SK-N-SH (cell line): ENCODE measurements at regions not wholly inside any gene's neighbourhood (a gene's known extent, or its start where the extent isn't known, plus 50 kb on each side); places are given as distances from the start of the nearest gene placed in this dataset.

Experiments
- CTCF ChIA-PET: fragments of 300-600, 350-600 bp; formaldehyde crosslinking; extraction: SDS; loops from one replicate; lab custom pipeline; 2021; lab: Yijun Ruan, JAX
- POLR2A ChIA-PET: fragments of 350-600 bp; sonication (Branson Sonifier 250); formaldehyde crosslinking; extraction: SDS; loops from one replicate; lab custom pipeline; 2020; ENCODE audit warnings: antibody characterized with exemption, inconsistent platforms; lab: Yijun Ruan, JAX
- DNase-seq: peaks from one replicate; pipeline ENCODE4 v3.0.0; 2012
- H2AFZ ChIP-seq: fragments of 200-600 bp; sonication (generic); 2 replicates; pipeline ENCODE4 v1.8.1; 2016; ENCODE audit warnings: antibody characterized with exemption, mild to moderate bottlenecking, low read depth
- H3F3A ChIP-seq: fragments of 200-600 bp; sonication (generic); replicated peaks from 2 replicates; pipeline ENCODE3; 2016; ENCODE audit warnings: antibody characterized with exemption, mild to moderate bottlenecking; ENCODE audit not compliant: insufficient read depth
- H3K27ac ChIP-seq, 2 experiments: fragments of 200-500 bp in 1 of 2; fragments of 200-600 bp in 1 of 2; sonication (Bioruptor generic) in 1 of 2; sonication (generic), shearing (Covaris generic) in 1 of 2; 2 replicates each; pipeline versions ENCODE4 v1.5.1 to v1.6.1; 2014 to 2016; ENCODE audit warnings: low read depth in 2 of 2, inconsistent platforms in 1 of 2, low read length in 1 of 2, mild to moderate bottlenecking in 1 of 2, mixed read lengths in 1 of 2
- H3K27me3 ChIP-seq: fragments of 200-600 bp; sonication (generic), shearing (Covaris generic); 2 replicates; pipeline ENCODE4 v1.6.1; 2016; ENCODE audit warnings: mixed run types; ENCODE audit not compliant: insufficient read depth
- H3K36me3 ChIP-seq, 2 experiments: fragments of 200-500 bp in 1 of 2; fragments of 200-600 bp in 1 of 2; sonication (Bioruptor generic) in 1 of 2; sonication (generic) in 1 of 2; replicated peaks in 1 of 2; 2 replicates each; pipeline versions ENCODE3 to v1.5.1; 2014 to 2016; ENCODE audit warnings: low read length in 1 of 2, mild to moderate bottlenecking in 1 of 2; ENCODE audit not compliant: insufficient read depth in 2 of 2, control insufficient read depth in 1 of 2
- H3K4me1 ChIP-seq, 2 experiments: fragments of 200-500 bp in 1 of 2; fragments of 200-600 bp in 1 of 2; sonication (Bioruptor generic) in 1 of 2; sonication (generic), shearing (Covaris generic) in 1 of 2; 2 replicates each; pipeline versions ENCODE4 v1.5.1 to v1.6.1; 2014 to 2016; ENCODE audit warnings: low read depth in 1 of 2, low read length in 1 of 2, mixed run types in 1 of 2; ENCODE audit not compliant: insufficient read depth in 2 of 2, control insufficient read depth in 1 of 2
- H3K4me2 ChIP-seq: fragments of 200-600 bp; sonication (generic), shearing (Covaris generic); 2 replicates; pipeline ENCODE4 v1.6.1; 2017; ENCODE audit warnings: mixed run types
- H3K4me3 ChIP-seq, 2 experiments: fragments of 200-500 bp in 1 of 2; fragments of 200-600 bp in 1 of 2; sonication (Bioruptor generic) in 1 of 2; sonication (generic), shearing (Covaris generic) in 1 of 2; 2 replicates each; pipeline versions ENCODE4 v1.5.1 to v1.8.1; 2014 to 2016; ENCODE audit warnings: low read depth in 2 of 2, inconsistent platforms in 1 of 2, low read length in 1 of 2, mild to moderate bottlenecking in 1 of 2, mixed read lengths in 1 of 2, moderate library complexity in 1 of 2
- H3K79me2 ChIP-seq: fragments of 200-600 bp; sonication (generic); 2 replicates; pipeline ENCODE4 v1.8.1; 2017; ENCODE audit warnings: mild to moderate bottlenecking; ENCODE audit not compliant: insufficient read depth
- H3K9ac ChIP-seq: fragments of 200-600 bp; sonication (generic); 2 replicates; pipeline ENCODE4 v1.6.1; 2017; ENCODE audit warnings: mixed run types
- H3K9me2 ChIP-seq: fragments of 200-600 bp; sonication (generic); 2 replicates; pipeline ENCODE4 v1.6.1; 2017; ENCODE audit warnings: mixed run types
- H3K9me3 ChIP-seq: fragments of 200-600 bp; sonication (generic); 2 replicates; pipeline ENCODE4 v1.6.1; 2017; ENCODE audit warnings: mixed run types, mild to moderate bottlenecking, moderate library complexity
- H4K20me1 ChIP-seq: fragments of 200-600 bp; sonication (generic); 2 replicates; pipeline ENCODE4 v1.6.1; 2017; ENCODE audit warnings: mild to moderate bottlenecking, mixed run types; ENCODE audit not compliant: insufficient read depth
- EP300 ChIP-seq, 2 experiments: IDR thresholded peaks; 2 replicates each; pipeline versions ENCODE4 v1.4.0 to v1.6.1; 2012; ENCODE audit warnings: borderline replicate concordance in 1 of 2, low read depth in 1 of 2, low read length in 1 of 2
- FOSL2 ChIP-seq: IDR thresholded peaks from 2 replicates; pipeline ENCODE4 v1.4.0; 2012; ENCODE audit warnings: low read depth, mild to moderate bottlenecking, moderate library complexity, borderline replicate concordance
- FOXJ3 ChIP-seq: sonication (generic); formaldehyde crosslinking; IDR thresholded peaks from 2 replicates; pipeline ENCODE4 v1.5.1; 2020; ENCODE audit warnings: mild to moderate bottlenecking, missing genetic modification reagents
- MEF2A ChIP-seq: IDR thresholded peaks from 2 replicates; pipeline ENCODE4 v1.4.0; 2012; ENCODE audit warnings: low read depth, borderline replicate concordance
- NFIC ChIP-seq: IDR thresholded peaks from 2 replicates; pipeline ENCODE4 v1.4.0; 2012; ENCODE audit warnings: borderline replicate concordance
- NRF1 ChIP-seq: IDR thresholded peaks from 2 replicates; pipeline ENCODE4 v1.6.1; 2012; ENCODE audit warnings: low read depth, mild to moderate bottlenecking, low read length
- POLR2AphosphoS5 ChIP-seq: IDR thresholded peaks from 2 replicates; pipeline ENCODE4 v1.6.1; 2012; ENCODE audit warnings: low read depth, low read length
- RAD21 ChIP-seq: IDR thresholded peaks from 2 replicates; pipeline ENCODE4 v1.6.1; 2012; ENCODE audit warnings: mild to moderate bottlenecking, low read length
- RFX5 ChIP-seq: IDR thresholded peaks from 2 replicates; pipeline ENCODE4 v1.6.1; 2012; ENCODE audit warnings: mild to moderate bottlenecking, improper control_type of control experiment, low read length
- RXRA ChIP-seq: IDR thresholded peaks from 2 replicates; pipeline ENCODE4 v1.4.0; 2012; ENCODE audit warnings: low read depth, mild to moderate bottlenecking, borderline replicate concordance
- SMC3 ChIP-seq: IDR thresholded peaks from 2 replicates; pipeline ENCODE4 v1.6.1; 2012; ENCODE audit warnings: low read depth, low read length, improper control_type of control experiment
- WGBS: methylation state at CpG from one replicate; pipeline ENCODE4 v1.1.6; 2017; ENCODE audit warnings: low lambda C conversion rate; 5-methylcytosine and 5-hydroxymethylcytosine counted together
- TF ChIP-seq, protein P1 (sequence below): fragments of 200-600 bp; sonication (generic); IDR thresholded peaks from 2 replicates; pipeline ENCODE4 v1.6.1; 2017; ENCODE audit warnings: antibody characterized with exemption, mild to moderate bottlenecking, moderate library complexity
- TF ChIP-seq, protein P2 (sequence below): fragments of 150-350 bp; IDR thresholded peaks from 2 replicates; pipeline ENCODE4 v1.6.1; 2017; ENCODE audit warnings: antibody characterized with exemption, low read length, low read depth, borderline replicate concordance
- TF ChIP-seq, protein P3 (sequence below): IDR thresholded peaks from 2 replicates; pipeline ENCODE4; 2012

DNA sequence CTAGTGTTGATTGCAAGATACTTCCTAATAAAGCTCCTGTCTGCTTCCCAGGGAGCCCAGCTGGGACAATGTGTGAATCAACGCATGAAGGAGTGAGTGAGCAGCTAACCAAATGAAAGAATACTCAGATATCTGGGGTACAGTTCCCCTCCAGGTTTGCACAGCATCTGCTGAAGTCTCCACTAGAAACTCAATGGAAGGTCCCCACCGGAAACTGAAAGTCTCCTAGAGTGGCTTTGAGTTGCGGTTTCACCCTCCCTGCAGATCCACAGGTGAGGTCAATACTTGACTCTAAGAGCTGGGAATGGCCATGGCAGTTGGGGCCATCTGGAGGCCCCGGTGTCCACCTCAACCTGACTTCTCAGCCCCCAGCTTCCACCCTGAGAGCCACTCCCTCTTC, 198.2 kb upstream of the MSX2 start:
- DNase-seq: no peak
- Histone ChIP-seq H3K4me3 (no peak overlapping the region), H2AFZ (no peak overlapping the region), H3K4me2 (no peak overlapping the region), H3K9me3 (no peaks in the 10 kb centered on the region), H3K9me2 (no peaks in the 10 kb centered on the region), H3F3A (no peaks in the 10 kb centered on the region), H3K27ac (no peak overlapping the region), H4K20me1 (no peaks in the 10 kb centered on the region), H3K9ac (no peak overlapping the region), H3K4me1 (0 out of 4 replicates have a peak, but pooled peaks cover 0 to 1% of the 10 kb centered on the region in 2 experiments), H3K36me3 (no peaks in the 10 kb centered on the region), H3K79me2 (no peaks in the 10 kb centered on the region), H3K27me3 (no peaks in the 10 kb centered on the region)
- CTCF ChIA-PET: no interaction called here
- no peak for TF ChIP-seq MEF2A
- no peak for TF ChIP-seq NFIC
- TF ChIP-seq, protein P1, sequence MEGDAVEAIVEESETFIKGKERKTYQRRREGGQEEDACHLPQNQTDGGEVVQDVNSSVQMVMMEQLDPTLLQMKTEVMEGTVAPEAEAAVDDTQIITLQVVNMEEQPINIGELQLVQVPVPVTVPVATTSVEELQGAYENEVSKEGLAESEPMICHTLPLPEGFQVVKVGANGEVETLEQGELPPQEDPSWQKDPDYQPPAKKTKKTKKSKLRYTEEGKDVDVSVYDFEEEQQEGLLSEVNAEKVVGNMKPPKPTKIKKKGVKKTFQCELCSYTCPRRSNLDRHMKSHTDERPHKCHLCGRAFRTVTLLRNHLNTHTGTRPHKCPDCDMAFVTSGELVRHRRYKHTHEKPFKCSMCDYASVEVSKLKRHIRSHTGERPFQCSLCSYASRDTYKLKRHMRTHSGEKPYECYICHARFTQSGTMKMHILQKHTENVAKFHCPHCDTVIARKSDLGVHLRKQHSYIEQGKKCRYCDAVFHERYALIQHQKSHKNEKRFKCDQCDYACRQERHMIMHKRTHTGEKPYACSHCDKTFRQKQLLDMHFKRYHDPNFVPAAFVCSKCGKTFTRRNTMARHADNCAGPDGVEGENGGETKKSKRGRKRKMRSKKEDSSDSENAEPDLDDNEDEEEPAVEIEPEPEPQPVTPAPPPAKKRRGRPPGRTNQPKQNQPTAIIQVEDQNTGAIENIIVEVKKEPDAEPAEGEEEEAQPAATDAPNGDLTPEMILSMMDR: no peak
- no peak for TF ChIP-seq RXRA
- TF ChIP-seq FOXJ3 (CRISPR knock-in tag): no peak
- TF ChIP-seq, protein P2, sequence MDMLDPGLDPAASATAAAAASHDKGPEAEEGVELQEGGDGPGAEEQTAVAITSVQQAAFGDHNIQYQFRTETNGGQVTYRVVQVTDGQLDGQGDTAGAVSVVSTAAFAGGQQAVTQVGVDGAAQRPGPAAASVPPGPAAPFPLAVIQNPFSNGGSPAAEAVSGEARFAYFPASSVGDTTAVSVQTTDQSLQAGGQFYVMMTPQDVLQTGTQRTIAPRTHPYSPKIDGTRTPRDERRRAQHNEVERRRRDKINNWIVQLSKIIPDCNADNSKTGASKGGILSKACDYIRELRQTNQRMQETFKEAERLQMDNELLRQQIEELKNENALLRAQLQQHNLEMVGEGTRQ: no peak
- no peak for TF ChIP-seq FOSL2
- no peak for TF ChIP-seq SMC3
- TF ChIP-seq RFX5: no peak
- no peak for TF ChIP-seq POLR2AphosphoS5
- no peak for TF ChIP-seq EP300 (IDR thresholded peaks at IDR 0.05; ENCODE audit: borderline replicate concordance in 1 of 2, low read depth in 1 of 2, low read length in 1 of 2)
- TF ChIP-seq, protein P3, sequence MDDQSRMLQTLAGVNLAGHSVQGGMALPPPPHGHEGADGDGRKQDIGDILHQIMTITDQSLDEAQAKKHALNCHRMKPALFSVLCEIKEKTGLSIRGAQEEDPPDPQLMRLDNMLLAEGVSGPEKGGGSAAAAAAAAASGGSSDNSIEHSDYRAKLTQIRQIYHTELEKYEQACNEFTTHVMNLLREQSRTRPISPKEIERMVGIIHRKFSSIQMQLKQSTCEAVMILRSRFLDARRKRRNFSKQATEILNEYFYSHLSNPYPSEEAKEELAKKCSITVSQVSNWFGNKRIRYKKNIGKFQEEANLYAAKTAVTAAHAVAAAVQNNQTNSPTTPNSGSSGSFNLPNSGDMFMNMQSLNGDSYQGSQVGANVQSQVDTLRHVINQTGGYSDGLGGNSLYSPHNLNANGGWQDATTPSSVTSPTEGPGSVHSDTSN: no peak
- TF ChIP-seq RAD21: no peak
- TF ChIP-seq NRF1: no peak
- WGBS: 47% methylated on average over 3 of the region's 4 CpGs
- POLR2A ChIA-PET: no interaction called here

DNA sequence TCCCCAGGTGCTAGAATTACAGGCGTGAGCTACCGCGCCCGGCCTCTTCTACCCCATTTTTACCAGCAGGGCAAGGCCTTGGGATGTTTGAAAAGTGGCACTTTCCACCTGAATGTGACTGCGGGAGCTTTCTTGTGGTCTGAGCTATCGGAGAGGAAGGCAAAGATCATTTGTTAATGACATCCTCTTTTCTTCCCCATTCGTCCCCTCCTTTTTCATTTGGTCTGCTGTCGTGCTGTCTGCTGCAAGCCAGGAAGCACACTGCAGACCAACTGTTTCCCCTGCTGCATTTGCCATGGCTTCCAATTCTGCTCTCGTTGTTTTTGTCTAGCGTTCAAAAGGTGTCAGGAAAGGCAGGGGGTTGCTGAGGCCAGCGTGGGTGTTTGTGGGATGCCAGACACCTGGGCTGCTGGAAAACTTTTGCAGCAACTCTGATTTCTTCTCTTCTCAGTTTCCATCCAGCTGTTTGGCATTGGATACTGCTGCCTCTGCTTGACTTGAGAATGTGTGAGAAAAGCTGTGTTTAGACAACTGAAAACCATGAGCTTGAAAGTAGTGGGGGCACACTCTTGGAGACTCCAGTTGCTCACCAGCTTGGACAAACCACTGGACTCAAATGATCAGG, 196.4 kb upstream of the MSX2 start:
- no peak for TF ChIP-seq FOSL2
- TF ChIP-seq, all 33 proteins: peak for 0
- Histone ChIP-seq H3K9me3 (no peaks in the 10 kb centered on the region), H3K27me3 (no peaks in the 10 kb centered on the region), H3K9me2 (no peaks in the 10 kb centered on the region), H3K4me1 (peaks cover 16% of the 10 kb centered on the region in 2 experiments), H3K36me3 (no peaks in the 10 kb centered on the region), H3K9ac (no peak overlapping the region), H3K4me3 (no peak overlapping the region), H3K79me2 (no peaks in the 10 kb centered on the region), H3K4me2 (no peak overlapping the region), H3F3A (peaks cover 3% of the 10 kb centered on the region), H2AFZ (no peak overlapping the region), H3K27ac (no peak overlapping the region), H4K20me1 (no peaks in the 10 kb centered on the region)
- 95% methylated on average over 11 of the region's 11 CpGs for WGBS
- CTCF ChIA-PET: interaction anchor here (0.7 kb wide), 1 partner anchor 117 kb away, joined by 3 read pairs; no protein-coding TSS in a partner anchor
- POLR2A ChIA-PET: no interaction called here
- no peak for DNase-seq
